Neural cell (in vitro differentiated cells): ENCODE measurements at regions not wholly inside any gene's neighbourhood (a gene's known extent, or its start where the extent isn't known, plus 50 kb on each side); places are given as distances from the start of the nearest gene placed in this dataset.

Experiments used
- H2AFZ ChIP-seq: fragments of 200-600, 300-800 bp; sonication (generic), shearing (Covaris generic); 2 replicates; pipeline ENCODE4 v1.6.0; 2014; ENCODE audit warnings: low read depth, mild to moderate bottlenecking, antibody characterized with exemption, low read length, moderate library complexity
- H3F3A ChIP-seq: fragments of 200-600 bp; shearing (Covaris generic); 2 replicates; pipeline ENCODE4 v1.6.1; 2016; ENCODE audit warnings: mild to moderate bottlenecking, moderate library complexity, mixed read lengths, antibody characterized with exemption, low read length; ENCODE audit not compliant: insufficient read depth, poor library complexity, severe bottlenecking
- H3K27ac ChIP-seq: fragments of 200-600, 300-800 bp; sonication (generic), shearing (Covaris generic); 2 replicates; pipeline ENCODE4 v1.5.1; 2014; ENCODE audit warnings: mild to moderate bottlenecking, low read length, moderate library complexity
- H3K27me3 ChIP-seq: fragments of 300-800, 200-600 bp; sonication (generic), shearing (Covaris generic); 2 replicates; pipeline ENCODE4 v1.6.0; 2014; ENCODE audit warnings: mild to moderate bottlenecking, low read depth, low read length, moderate library complexity; ENCODE audit not compliant: insufficient read depth
- H3K36me3 ChIP-seq: fragments of 300-800, 200-600 bp; sonication (generic), shearing (Covaris generic); 2 replicates; pipeline ENCODE4 v1.5.1; 2014; ENCODE audit warnings: mild to moderate bottlenecking, antibody characterized with exemption, low read length, moderate library complexity; ENCODE audit not compliant: insufficient read depth
- H3K4me2 ChIP-seq: fragments of 300-800, 200-600 bp; sonication (generic), shearing (Covaris generic); 2 replicates; pipeline ENCODE4 v1.6.0; 2014; ENCODE audit warnings: mild to moderate bottlenecking, low read length
- H3K4me3 ChIP-seq: fragments of 300-800, 200-600 bp; sonication (generic), shearing (Covaris generic); 2 replicates; pipeline ENCODE4 v1.5.1; 2014; ENCODE audit warnings: mild to moderate bottlenecking, low read length, moderate library complexity
- H3K79me2 ChIP-seq: fragments of 200-600 bp; shearing (Covaris generic); replicated peaks from 2 replicates; pipeline ENCODE4 v1.6.0; 2014; ENCODE audit warnings: mild to moderate bottlenecking, low read length, moderate library complexity; ENCODE audit not compliant: insufficient read depth
- H3K9ac ChIP-seq: fragments of 300-800, 200-600 bp; sonication (generic), shearing (Covaris generic); 2 replicates; pipeline ENCODE4 v1.6.1; 2016; ENCODE audit warnings: mild to moderate bottlenecking, low read length, mixed read lengths
- H3K9me2 ChIP-seq: fragments of 200-600 bp; shearing (Covaris generic); 2 replicates; pipeline ENCODE4 v1.6.1; 2016; ENCODE audit warnings: mild to moderate bottlenecking, low read length, mixed read lengths; ENCODE audit not compliant: insufficient read depth
- H3K9me3 ChIP-seq: fragments of 200-600, 300-800 bp; sonication (generic), shearing (Covaris generic); 2 replicates; pipeline ENCODE4 v1.6.1; 2016; ENCODE audit warnings: mild to moderate bottlenecking, mixed run types, low read length, moderate library complexity, mixed read lengths
- H4K20me1 ChIP-seq: fragments of 200-600 bp; shearing (Covaris generic); 2 replicates; pipeline ENCODE4 v1.6.1; 2016; ENCODE audit warnings: mild to moderate bottlenecking, mixed run types; ENCODE audit not compliant: insufficient read depth
- CTCF ChIP-seq: fragments of 450-650 bp; IDR thresholded peaks from 2 replicates; pipeline ENCODE4 v1.5.1; 2014; ENCODE audit warnings: antibody characterized with exemption, mild to moderate bottlenecking, moderate library complexity; ENCODE audit not compliant: poor library complexity, severe bottlenecking
- EP300 ChIP-seq: fragments of 450-650 bp; conservative IDR thresholded peaks from 2 replicates; pipeline ENCODE4 v1.6.1; 2014; ENCODE audit warnings: antibody characterized with exemption, mild to moderate bottlenecking, moderate library complexity; ENCODE audit not compliant: poor library complexity, severe bottlenecking
- EZH2 ChIP-seq: fragments of 200-600, 300-800 bp; shearing (Covaris generic), sonication (generic); IDR thresholded peaks from 2 replicates; pipeline ENCODE4 v1.6.1; 2014; ENCODE audit warnings: antibody characterized with exemption, low read length, borderline replicate concordance, mild to moderate bottlenecking; ENCODE audit not compliant: insufficient read depth, poor library complexity, severe bottlenecking
- MXI1 ChIP-seq: fragments of 450-650 bp; conservative IDR thresholded peaks from 2 replicates; pipeline ENCODE4 v1.6.1; 2014; ENCODE audit warnings: antibody characterized with exemption, mild to moderate bottlenecking; ENCODE audit not compliant: poor library complexity, severe bottlenecking
- POLR2AphosphoS5 ChIP-seq: IDR thresholded peaks from 2 replicates; pipeline ENCODE4 v1.6.1; 2012
- RAD21 ChIP-seq: fragments of 450-650 bp; conservative IDR thresholded peaks from 2 replicates; pipeline ENCODE4 v1.6.1; 2014; ENCODE audit warnings: antibody characterized with exemption, mild to moderate bottlenecking, moderate library complexity
- REST ChIP-seq: IDR thresholded peaks from 2 replicates; pipeline ENCODE4 v1.6.1; 2012; ENCODE audit warnings: borderline replicate concordance
- SMC3 ChIP-seq: fragments of 450-650 bp; conservative IDR thresholded peaks from 2 replicates; pipeline ENCODE4 v1.6.1; 2014; ENCODE audit warnings: antibody characterized with exemption, mild to moderate bottlenecking, moderate library complexity; ENCODE audit not compliant: poor library complexity
- TAF1 ChIP-seq: IDR thresholded peaks from 2 replicates; pipeline ENCODE4 v1.6.1; 2012; ENCODE audit warnings: low read depth

DNA sequence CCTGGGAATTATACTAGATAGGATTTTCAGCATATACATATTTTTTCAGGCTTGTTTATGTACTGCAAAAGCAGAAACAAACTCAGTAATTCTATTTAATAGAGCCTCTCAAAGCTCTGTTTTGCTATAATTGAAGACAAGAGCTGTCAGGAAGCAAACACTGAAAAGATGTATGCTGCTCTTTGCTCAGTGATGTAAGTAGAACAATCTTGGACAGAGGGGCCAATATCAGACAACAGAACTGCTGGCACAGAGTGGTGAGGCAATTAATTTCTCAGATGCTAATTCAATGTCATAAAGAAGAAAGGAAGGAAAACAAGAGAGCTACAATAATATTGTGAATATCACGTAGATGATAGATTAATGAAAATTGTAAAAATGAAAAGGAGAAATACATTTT lies 663.3 kb upstream of the ADGRB3 start:
- H3K36me3 ChIP-seq = no peaks in the 10 kb centered on the region
- no peak overlapping the region for H2AFZ ChIP-seq
- no peaks in the 10 kb centered on the region for H3K27me3 ChIP-seq
- no peaks in the 10 kb centered on the region for H3K79me2 ChIP-seq
- H3K9me3 ChIP-seq = no peaks in the 10 kb centered on the region
- no peak overlapping the region for H3K4me3 ChIP-seq
- H3K27ac ChIP-seq = no peak overlapping the region
- TF ChIP-seq SMC3 (no peak), MXI1 (no peak), RAD21 (no peak), EZH2 (no peak), EP300 (no peak), TAF1 (no peak), POLR2AphosphoS5 (no peak), REST (no peak), CTCF (no peak)
- H4K20me1 ChIP-seq = no peaks in the 10 kb centered on the region
- no peak overlapping the region for H3K4me2 ChIP-seq
- H3F3A ChIP-seq = no peaks in the 10 kb centered on the region
- no peaks in the 10 kb centered on the region for H3K9me2 ChIP-seq
- no peak overlapping the region for H3K9ac ChIP-seq

DNA sequence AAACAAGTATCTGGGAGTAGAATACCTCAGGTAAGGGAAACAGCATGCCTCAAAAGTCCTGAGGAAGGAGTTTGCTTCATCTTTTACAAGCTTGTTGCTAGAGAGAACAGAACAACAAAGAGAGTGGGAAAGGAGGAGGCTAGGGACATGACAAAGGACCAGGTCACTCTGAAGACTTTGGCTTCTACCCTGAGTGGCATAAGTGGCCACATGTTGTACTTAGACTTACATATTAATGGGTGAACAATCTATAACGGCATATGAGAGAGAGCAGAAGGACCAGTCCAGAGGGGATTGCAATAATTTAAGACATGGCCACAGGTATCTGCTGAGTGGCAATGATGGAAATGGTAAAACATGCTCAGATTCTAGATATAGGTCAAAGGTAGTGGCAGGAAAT lies 668.3 kb upstream of the ADGRB3 start:
- TF ChIP-seq SMC3 (no peak), MXI1 (no peak), EP300 (no peak), POLR2AphosphoS5 (no peak), EZH2 (no peak), REST (no peak), CTCF (no peak), RAD21 (no peak), TAF1 (no peak)
- H3K9me3 ChIP-seq = no peaks in the 10 kb centered on the region
- no peak overlapping the region for H3K4me3 ChIP-seq
- no peak overlapping the region for H2AFZ ChIP-seq
- H3F3A ChIP-seq = no peaks in the 10 kb centered on the region
- no peaks in the 10 kb centered on the region for H3K79me2 ChIP-seq
- H3K27me3 ChIP-seq = no peaks in the 10 kb centered on the region
- H3K27ac ChIP-seq = no peak overlapping the region
- H3K4me2 ChIP-seq = no peak overlapping the region
- no peaks in the 10 kb centered on the region for H4K20me1 ChIP-seq
- H3K9ac ChIP-seq = no peak overlapping the region
- no peaks in the 10 kb centered on the region for H3K9me2 ChIP-seq
- no peaks in the 10 kb centered on the region for H3K36me3 ChIP-seq
